ENCODE measurements at regions not wholly inside any gene's neighbourhood (a gene's known extent, or its start where the extent isn't known, plus 50 kb on each side); places are given as distances from the start of the nearest gene placed in this dataset.
A peak's percentile ranks its signal among the peaks of the same experiment; 100 is the strongest.

GRCh38 chr3:46146548-46146947 lies 61.6 kb downstream of the CCR1 start:
- no peak for DNase-seq

- DNase-seq: no peak
Measured at GRCh38 chr3:46146021-46146420, 62.1 kb downstream of the CCR1 start.

GRCh38 chr3:46145147-46145546 lies 63.0 kb downstream of the CCR1 start:
- no peak for DNase-seq

- no peak for DNase-seq
Measured at GRCh38 chr3:46143951-46144473, 64.1 kb downstream of the CCR1 start.

GRCh38 chr3:46141813-46142212 lies 66.3 kb downstream of the CCR1 start:
- DNase-seq: no peak

GRCh38 chr3:46138581-46138980 lies 69.5 kb downstream of the CCR1 start:
- DNase-seq: no peak

GRCh38 chr3:46135475-46135874 lies 72.6 kb downstream of the CCR1 start:
- DNase-seq: no peak

GRCh38 chr3:46133285-46133684 lies 74.8 kb downstream of the CCR1 start:
- DNase-seq: no peak

- DNase-seq: no peak
Measured at GRCh38 chr3:46132565-46132964, 75.5 kb downstream of the CCR1 start.

- DNase-seq: no peak
Measured at GRCh38 chr3:46131884-46132450, 76.1 kb downstream of the CCR1 start.

GRCh38 chr3:46130631-46131310 lies 77.3 kb downstream of the CCR1 start:
- no peak for DNase-seq

- no peak for DNase-seq
Measured at GRCh38 chr3:46129588-46130272, 78.4 kb downstream of the CCR1 start.

GRCh38 chr3:46127503-46127902 lies 80.6 kb downstream of the CCR1 start:
- peak; percentile 86 for DNase-seq

GRCh38 chr3:46124216-46125177 lies 83.6 kb downstream of the CCR1 start:
- no peak for DNase-seq

GRCh38 chr3:46123646-46124045 lies 84.5 kb downstream of the CCR1 start:
- no peak for DNase-seq

- no peak for DNase-seq
Measured at GRCh38 chr3:46122091-46122490, 86.0 kb downstream of the CCR1 start.

- no peak for DNase-seq
Measured at GRCh38 chr3:46120983-46121382, 87.1 kb downstream of the CCR1 start.

- DNase-seq: no peak
Measured at GRCh38 chr3:46119709-46120498, 88.2 kb downstream of the CCR1 start.

- no peak for DNase-seq
Measured at GRCh38 chr3:46119253-46119652, 88.9 kb downstream of the CCR1 start.

GRCh38 chr3:46116996-46117395 lies 89.7 kb upstream of the XCR1 start:
- DNase-seq: no peak

- DNase-seq: peak; percentile 83
Measured at GRCh38 chr3:46114323-46114988, 87.2 kb upstream of the XCR1 start.

- DNase-seq: no peak
Measured at GRCh38 chr3:46113608-46114007, 86.3 kb upstream of the XCR1 start.
